Skeletal muscle cell (primary cell): ENCODE measurements at regions not wholly inside any gene's neighbourhood (a gene's known extent, or its start where the extent isn't known, plus 50 kb on each side); places are given as distances from the start of the nearest gene placed in this dataset.

Experiments
- DNase-seq: peaks from one replicate; pipeline ENCODE4 v3.0.0-alpha.2; 2010; ENCODE audit warnings: low read depth
- H3K4me3 ChIP-seq: 2 replicates; pipeline ENCODE4 v1.5.1; 2011; ENCODE audit warnings: low read depth, mild to moderate bottlenecking, control low read depth, low read length, moderate library complexity

DNA sequence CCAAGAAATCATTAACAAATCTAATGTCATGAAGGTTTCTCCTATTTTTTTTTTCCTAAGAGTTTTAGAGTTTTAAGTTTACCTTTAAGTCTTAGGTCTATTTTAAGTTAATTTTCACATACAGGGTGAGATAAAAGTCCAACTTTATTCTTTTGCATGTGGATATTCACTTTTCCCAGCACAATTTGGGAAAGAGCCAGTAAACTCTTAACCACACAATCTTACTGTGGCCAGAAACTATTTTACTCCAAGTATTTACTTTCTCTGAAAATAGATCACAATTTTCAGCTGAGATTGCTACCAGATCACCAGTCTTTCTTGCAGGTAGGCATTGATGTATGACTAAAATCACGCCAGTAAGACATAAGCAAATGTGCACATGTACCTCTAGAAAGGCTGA, 728.5 kb downstream of the TNS3 start:
- no peak for DNase-seq

DNA sequence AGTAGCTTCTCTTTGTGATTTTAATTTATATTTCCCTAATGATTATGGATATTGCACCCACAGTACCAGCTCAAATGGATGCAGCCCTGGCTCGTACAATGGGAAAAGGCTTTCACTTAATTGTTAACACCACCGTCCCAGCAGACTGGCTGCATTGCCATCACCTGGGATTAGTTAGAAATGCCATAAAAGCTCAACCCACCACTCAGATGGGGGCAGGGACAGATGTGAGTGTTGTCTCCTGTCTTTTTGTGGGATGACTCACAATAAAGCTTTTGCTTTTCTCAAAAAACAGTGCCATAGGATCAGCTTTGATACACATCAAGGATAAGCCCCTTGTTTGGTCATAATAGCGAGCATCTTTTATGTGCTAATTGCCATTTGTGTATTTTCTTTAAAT, 729.1 kb downstream of the TNS3 start:
- no peak overlapping the region for H3K4me3 ChIP-seq
- no peak for DNase-seq

More for the DNA sequence above, 728.5 kb downstream of the TNS3 start:
- no peak overlapping the region for H3K4me3 ChIP-seq

DNA sequence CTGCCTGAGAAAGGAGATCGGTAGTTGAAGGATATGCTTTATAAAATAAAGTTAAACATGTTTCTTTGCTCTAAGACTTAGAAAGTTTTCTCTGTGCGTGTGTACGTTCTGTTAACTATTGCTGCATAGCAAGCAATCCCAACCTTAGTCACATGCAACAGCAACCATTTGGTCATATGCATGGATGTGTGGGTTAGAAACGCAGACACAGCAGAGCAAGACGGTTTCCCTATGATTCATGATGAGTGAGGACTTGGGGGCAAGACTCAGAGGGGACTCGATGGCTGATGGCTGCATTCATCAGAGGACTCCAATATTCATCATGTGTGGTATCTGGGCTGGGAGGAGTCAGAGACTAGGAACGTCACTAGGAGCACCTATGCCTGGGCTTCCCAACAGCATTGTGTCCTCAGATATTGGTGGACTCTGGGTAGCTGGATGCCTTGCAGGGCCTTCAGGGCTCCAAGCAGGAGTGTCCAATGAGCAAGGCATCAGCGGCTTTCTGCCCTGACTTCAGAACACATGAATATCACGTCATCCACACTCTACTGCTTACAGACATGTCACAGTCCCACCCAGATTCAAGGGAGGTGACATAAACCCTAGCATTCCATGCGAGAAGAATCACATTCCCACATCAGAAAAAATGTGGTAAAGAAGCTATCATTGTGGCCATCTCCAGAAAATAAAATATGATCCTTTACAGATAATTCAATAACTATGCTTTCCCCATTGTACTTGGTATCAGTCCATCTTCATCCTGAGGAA, 731.2 kb downstream of the TNS3 start:
- no peak overlapping the region for H3K4me3 ChIP-seq
- DNase-seq: peak; percentile 56

DNA sequence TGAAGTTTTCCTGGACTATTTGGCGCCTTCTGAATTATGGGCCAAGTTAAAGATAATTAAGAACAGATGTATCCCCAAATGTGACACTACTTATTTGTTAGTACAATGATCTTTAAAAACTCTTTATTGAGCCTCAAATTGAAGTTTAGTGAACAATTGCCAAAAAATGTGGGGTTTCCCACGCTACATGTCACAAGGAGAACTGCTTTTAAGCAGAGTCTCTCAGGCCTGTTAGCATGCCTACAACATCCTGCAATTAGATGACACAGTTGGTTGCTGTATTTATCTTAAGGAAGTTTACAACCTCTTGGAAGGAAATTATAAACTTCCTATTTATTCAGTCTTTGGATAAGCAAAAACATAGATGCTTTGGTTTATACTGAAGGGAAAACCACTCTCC, 733.0 kb downstream of the TNS3 start:
- peak; percentile 51 for DNase-seq
- H3K4me3 ChIP-seq: no peak overlapping the region

DNA sequence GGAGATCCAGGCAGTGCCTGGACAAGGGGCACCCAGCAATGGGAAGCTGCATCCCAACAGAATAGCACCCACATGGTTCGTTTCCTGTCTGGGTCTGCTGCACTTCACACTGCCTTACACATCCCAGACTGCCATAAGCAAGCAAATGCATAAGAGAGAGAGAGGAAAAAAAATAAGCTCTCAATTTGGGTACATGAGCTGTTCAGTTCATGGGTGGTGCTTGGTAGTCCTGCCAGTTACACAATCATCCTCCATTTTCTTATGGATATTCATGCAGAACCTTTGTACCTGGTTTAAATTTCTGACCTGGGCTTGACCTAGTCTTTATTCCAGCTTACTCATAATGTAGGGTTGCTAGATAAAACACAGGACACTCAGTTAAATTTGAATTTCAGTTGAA, 733.6 kb downstream of the TNS3 start:
- no peak overlapping the region for H3K4me3 ChIP-seq
- DNase-seq: no peak

DNA sequence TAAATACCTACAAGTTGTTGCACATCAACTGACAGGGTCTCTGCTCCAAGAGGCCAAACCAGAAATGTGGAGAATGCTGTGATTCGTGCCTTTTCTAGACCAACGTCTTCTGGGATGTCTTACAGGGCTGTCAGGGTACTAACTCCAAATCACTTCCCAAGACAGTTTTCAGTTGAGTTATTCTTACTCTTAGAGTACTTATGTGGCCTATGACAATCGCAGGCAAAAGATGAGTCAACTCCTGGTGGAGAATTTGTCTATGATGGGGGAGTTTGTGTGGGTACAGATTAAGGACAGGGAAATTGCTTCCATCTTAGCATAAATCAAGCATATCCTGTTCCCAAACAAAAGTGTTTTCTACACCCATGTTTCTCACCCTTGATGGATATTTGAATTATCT, 734.8 kb downstream of the TNS3 start:
- H3K4me3 ChIP-seq: no peak overlapping the region
- no peak for DNase-seq

DNA sequence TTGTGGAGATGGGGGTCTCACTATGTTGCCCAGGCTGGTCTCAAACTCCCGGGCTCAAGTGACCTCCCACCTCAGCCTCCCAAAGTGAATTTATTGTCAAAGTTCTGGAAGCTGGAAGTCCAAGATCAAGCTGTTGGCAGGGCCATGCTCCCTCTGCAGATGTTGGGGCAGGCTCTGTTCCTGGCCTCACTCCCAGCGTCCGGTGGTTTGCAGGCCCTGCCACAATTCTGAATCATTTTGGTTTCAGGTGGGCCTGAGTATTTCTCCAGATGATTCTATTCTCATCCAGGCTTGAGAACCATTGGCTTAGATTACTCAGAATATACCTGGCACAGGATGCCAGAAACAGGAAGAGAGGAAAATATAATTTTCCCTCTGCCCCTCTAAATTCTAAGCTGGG, 737.4 kb downstream of the TNS3 start:
- DNase-seq: no peak
- H3K4me3 ChIP-seq: no peak overlapping the region

DNA sequence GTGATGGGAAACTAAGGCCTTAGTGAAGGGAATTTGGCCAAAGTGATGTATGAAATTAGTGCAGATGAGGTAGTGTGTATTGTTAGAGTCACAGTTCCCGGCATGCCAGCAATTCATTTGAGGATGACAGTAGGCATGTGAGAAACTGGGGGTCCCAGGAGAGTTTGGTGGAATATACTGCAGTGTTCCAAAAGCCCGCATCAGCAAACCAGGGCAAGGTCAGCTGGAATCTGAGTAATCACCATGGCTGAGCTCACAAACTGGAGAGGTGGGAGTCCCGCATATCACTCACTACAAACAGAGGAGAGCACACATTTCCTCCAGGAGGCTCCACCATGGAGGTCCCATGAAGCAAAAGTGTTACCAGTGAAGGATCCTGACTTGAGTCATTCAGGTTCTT, 740.7 kb downstream of the TNS3 start:
- no peak for DNase-seq
- H3K4me3 ChIP-seq: no peak overlapping the region

DNA sequence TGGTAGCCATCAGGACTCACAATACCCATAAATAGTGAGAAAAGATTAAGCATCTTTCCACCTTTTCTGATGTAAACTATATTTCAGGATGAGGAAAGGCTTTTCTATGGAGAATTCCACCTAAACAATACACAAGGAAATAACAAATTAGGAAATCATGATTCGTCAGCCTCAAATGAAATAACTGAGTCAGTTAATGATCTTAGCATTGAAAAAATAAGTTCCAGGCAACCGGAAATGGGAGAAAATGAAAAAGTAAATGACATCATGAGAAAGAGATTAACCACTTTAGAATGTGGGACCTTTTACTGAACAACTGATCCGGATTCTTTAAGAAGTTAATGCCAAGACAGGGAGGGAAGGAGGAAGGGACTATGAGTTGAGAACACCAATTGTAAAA, 742.3 kb downstream of the TNS3 start:
- H3K4me3 ChIP-seq: no peak overlapping the region
- DNase-seq: no peak

DNA sequence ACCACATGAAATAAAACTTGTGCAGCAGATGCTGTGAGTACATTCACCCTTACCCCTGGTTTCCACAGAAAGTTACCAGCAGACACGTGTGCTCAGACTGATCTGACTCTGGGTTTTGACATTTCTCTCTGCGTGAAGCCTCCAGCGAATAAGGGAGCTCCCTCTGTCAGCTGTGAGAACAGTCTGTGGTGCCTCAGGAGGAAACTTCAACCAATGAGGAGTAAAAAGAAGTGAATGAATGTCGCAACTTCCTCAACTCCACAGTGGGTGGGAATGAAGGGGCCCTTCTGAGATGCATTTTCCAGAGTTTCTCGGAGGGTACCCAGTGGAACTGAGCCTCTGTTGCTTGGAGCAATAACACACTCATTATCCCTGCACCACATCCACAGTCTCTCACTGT, 743.4 kb downstream of the TNS3 start:
- no peak for DNase-seq
- H3K4me3 ChIP-seq: no peak overlapping the region

DNA sequence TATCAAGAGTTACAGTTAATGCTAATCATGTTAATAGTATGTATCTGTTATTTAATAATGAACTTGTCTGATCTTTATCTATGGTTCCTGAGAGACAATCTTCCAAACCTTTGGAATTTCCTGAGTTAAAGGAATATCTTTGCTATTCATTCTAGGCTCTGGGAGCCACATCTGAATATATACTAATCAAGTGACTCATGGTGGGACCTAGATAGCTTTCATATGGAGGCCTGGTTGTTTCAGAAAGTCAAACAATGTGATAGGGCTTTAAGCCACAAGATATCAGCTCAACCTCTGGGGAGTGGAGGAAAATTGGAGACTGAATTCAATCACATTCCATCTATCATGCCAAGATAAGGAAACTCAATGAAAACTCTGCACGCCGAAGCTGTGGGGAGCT, 746.4 kb downstream of the TNS3 start:
- DNase-seq: no peak
- H3K4me3 ChIP-seq: no peak overlapping the region

DNA sequence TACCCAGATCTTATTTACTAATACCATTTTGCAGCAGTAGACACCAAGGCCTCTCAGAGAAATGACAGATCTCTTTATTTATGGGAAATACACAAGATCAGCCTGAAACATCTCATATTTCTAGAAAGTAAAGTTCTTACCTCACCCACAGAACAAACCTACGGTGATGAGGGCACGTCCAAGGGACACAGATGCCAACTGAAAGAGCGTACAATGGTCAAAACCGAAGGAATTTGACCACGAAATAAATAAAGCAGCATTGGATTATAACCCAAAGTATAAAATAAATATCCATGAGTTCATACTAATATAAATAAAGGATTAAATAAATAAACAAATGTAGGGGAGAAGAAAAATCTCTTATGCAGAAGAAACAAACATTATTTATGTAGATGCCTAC, 747.0 kb downstream of the TNS3 start:
- DNase-seq: no peak
- H3K4me3 ChIP-seq: no peak overlapping the region

DNA sequence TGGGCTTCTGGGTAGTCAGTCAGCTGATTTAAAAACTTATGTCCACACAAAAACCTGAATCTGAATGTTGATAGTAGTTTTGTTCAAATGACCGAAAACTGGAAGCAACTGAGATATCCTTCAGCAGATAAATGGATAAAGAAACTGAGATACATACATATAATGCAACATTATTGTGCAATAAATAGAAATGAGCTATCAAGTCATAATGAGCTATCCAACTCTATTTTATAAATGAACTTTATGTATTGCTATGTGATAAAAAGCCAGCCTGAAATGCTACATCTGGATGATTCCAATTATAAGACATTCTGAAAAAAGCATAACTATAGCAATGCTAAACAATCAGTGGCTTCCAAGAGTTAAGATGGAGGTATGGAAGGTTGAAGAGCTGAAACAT, 748.7 kb downstream of the TNS3 start:
- DNase-seq: no peak
- no peak overlapping the region for H3K4me3 ChIP-seq

DNA sequence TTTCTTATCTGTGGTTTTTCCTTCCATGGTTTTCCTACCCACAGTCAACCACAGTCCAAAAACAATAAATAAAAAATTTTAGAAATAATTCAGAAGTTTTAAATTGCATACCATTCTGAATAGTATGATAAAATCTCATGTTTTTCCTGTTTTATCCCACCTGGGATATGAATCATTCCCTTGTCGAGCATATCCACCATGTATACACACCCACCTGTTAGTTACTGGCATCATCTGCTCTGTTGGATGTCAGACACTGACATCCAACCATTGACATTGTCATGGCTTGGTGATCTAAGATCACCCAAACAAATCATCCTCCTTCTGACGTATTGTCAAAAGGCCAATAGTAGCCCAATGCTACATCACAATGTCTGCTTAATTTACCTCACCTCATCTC, 749.8 kb downstream of the TNS3 start:
- H3K4me3 ChIP-seq: no peak overlapping the region

DNA sequence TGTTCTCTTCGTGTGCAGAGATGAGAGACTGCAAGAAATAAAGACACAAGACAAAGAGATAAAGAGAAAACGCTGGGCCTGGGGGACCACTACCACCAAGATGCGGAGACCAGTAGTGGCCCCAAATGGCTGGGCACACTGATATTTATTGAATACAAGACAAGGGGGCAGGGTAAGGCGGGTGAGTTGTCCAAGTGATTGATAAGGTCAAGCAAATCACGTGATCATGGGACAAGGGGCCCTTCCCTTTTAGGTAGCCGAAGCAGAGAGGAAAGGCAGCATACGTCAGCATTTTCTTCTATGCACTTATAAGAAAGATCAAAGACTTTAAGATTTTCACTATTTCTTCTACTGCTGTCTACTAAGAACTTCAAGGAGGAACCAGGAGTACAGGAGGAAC, 762.1 kb downstream of the TNS3 start:
- H3K4me3 ChIP-seq: no peak overlapping the region
- no peak for DNase-seq

More for the DNA sequence above, 749.8 kb downstream of the TNS3 start:
- no peak for DNase-seq

DNA sequence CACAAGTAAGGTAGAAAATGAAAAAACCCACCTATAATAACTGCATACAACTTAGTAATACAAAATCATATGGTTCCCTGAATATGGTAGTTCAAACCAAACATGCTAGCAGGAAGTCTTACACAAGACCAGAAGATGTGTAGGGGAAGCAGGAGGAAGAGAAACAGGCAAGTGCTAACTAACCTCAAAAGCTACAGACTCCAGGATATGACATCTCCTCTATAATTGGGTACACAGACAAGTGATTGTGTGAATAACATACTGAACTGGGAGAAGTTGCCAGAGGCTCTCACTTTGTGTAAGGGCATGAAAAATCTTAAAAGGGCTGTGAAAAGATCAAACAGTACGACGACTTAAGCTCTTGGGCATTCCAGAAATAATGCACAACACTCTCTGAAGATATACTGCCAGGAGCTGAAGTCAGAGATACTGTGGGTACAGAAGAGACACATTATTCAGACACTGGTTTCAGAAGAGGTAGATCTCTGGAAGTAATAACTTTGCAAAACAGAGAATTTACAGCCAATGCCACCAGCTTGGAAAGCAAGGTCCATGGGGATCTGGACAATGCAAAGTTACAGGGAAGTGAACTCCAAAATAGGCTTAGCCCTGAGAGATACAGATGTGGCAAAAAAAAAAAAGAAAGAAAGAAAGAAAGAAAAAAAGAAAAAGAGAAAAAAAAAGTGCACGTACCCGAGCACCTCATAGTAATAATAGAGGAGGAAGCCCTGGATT, 767.2 kb downstream of the TNS3 start:
- no peak overlapping the region for H3K4me3 ChIP-seq
- DNase-seq: no peak

DNA sequence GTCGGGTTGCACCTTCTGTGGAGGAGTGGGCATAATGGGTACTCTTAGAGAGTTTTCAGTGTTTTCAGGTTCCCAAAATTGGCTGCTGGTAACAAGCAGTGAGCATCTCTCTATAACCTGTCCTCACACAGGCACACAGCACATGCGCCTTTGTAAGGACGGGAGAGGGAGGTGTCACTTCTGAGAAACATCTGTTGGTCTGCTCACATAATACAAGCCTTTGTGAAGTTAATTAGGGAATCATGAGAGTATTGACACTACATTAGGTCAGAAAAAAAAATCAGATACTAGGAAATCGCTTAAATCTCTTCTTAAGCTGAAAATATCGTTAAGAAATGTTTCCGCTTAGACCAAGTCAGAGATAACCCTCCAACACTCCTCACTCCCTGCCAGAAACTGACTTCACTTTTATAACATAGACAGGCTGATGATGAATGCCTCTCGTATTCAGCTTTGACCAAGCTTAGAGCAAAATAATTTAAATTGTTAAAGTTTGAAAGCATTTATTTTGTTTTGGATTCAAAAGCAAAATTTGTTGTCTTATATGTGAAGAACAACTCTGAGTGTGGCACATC, 769.7 kb downstream of the TNS3 start:
- no peak for DNase-seq
- H3K4me3 ChIP-seq: no peak overlapping the region

DNA sequence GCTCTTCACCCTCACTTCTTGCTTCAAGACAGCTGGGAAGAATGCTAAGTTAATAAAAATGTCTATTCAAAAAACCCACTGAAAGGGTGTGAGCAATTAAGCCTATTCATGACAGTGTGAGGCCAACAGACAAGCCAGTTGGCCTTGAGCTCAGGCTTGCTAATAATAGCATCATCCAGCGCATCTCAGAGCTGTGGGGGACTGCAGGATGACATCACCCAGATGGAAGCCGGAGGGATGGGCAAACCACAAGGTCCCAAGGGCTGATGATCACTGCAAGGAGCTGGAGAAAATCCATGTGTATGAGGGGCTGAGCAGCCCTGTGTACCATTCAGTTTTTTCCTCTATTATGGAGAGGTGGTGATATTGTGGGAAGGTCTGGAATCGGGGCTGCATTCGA, 770.4 kb downstream of the TNS3 start:
- peak; percentile 99 for DNase-seq
- H3K4me3 ChIP-seq: no peak overlapping the region

DNA sequence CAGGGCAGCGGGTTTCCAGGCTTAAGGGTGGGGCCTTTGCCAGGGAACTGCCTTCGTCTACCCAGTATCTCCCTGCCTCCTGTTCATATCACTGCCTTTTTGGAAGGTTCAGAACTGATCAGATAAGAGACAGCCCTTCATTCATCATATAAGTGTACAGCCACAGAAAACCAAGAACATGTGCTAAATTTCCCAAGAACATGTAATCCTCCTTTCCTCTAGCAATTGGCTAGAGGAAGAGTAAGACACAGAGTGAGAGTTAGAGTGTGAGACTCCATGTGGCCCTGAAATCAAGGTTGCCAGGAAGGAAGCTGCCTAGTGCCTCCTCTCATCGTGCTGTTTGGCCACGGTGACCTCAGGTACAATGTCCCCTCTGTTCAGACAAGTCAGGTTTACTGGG, 770.9 kb downstream of the TNS3 start:
- DNase-seq: no peak
- no peak overlapping the region for H3K4me3 ChIP-seq

DNA sequence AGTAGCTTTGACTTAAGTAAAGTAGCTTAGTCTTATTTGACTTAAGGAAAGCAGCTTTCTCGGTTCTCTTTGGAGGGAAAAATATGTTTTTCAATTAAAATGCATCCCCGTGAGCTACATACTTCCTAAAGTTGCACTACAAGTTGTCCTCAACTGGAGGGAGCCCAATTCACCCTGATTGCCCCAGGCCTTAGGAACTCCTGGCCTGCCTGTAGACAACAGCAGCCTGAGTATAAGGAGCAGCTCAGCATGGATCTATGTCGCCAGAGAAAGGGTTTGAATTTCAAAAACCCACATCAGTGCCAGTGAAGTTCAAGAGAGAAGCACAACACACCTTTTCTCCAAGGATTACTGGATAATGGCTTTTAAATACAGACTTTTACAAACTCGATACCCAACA, 772.0 kb downstream of the TNS3 start:
- no peak overlapping the region for H3K4me3 ChIP-seq
- DNase-seq: no peak

DNA sequence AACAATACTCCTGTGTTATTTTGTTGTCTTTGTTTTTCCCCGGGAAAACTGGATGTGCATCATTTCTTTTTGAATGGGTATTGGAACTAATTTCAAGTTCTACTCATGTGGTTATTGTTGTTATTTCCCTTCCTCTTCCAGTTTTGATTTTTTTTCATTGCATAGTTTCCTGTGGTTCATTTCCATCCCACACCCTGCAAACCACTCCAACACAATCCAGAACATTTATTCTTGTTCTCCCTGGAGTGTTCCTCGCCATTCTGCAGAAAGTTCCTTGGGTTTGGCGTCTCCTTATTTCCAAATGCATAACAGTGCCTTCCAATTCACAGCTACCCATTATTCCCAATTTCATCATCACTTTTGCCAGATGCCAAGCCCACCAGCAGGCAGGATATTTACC, 775.1 kb downstream of the TNS3 start:
- no peak overlapping the region for H3K4me3 ChIP-seq
- DNase-seq: no peak
